Osteoblast (primary cell): ENCODE measurements at regions not wholly inside any gene's neighbourhood (a gene's known extent, or its start where the extent isn't known, plus 50 kb on each side); places are given as distances from the start of the nearest gene placed in this dataset.

Source experiments
- DNase-seq: peaks from one replicate; pipeline ENCODE4 v3.0.0; 2011; ENCODE audit warnings: low spot score, mixed read lengths; ENCODE audit not compliant: insufficient read length; ENCODE audit errors: missing footprints
- H2AFZ ChIP-seq: 2 replicates; pipeline ENCODE4 v1.6.0; 2011; ENCODE audit warnings: mild to moderate bottlenecking, low read length
- H3K27ac ChIP-seq: 2 replicates; pipeline ENCODE4 v1.5.1; 2011; ENCODE audit warnings: mild to moderate bottlenecking, low read depth, low read length, moderate library complexity
- H3K27me3 ChIP-seq: 2 replicates; pipeline ENCODE4 v1.6.0; 2012; ENCODE audit warnings: mild to moderate bottlenecking, control low read depth, inconsistent platforms, low read length, moderate library complexity; ENCODE audit not compliant: insufficient read depth
- H3K36me3 ChIP-seq: 2 replicates; pipeline ENCODE4 v1.5.1; 2011; ENCODE audit warnings: mild to moderate bottlenecking, low read length, control low read depth, moderate library complexity; ENCODE audit not compliant: insufficient read depth
- H3K4me1 ChIP-seq: 2 replicates; pipeline ENCODE4 v1.5.1; 2011; ENCODE audit warnings: mild to moderate bottlenecking, low read length, control low read depth, moderate library complexity; ENCODE audit not compliant: insufficient read depth
- H3K4me2 ChIP-seq: 2 replicates; pipeline ENCODE4 v1.6.0; 2011; ENCODE audit warnings: mild to moderate bottlenecking, low read length; ENCODE audit not compliant: insufficient read depth
- H3K4me3 ChIP-seq: fragments of 200-600 bp; sonication (generic); 3 replicates; pipeline ENCODE4 v1.5.1; 2012; ENCODE audit warnings: mild to moderate bottlenecking, low read length, inconsistent platforms; ENCODE audit not compliant: insufficient read depth
- H3K79me2 ChIP-seq: 2 replicates; pipeline ENCODE4 v1.6.0; 2012; ENCODE audit warnings: mild to moderate bottlenecking, low read length, control low read depth, inconsistent platforms; ENCODE audit not compliant: insufficient read depth
- H3K9me3 ChIP-seq: 2 replicates; pipeline ENCODE4 v1.5.1; 2011; ENCODE audit warnings: low read depth, low read length, control low read depth
- H4K20me1 ChIP-seq: 2 replicates; pipeline ENCODE4 v1.6.0; 2012; ENCODE audit warnings: mild to moderate bottlenecking, low read length, control low read depth; ENCODE audit not compliant: insufficient read depth
- TF ChIP-seq, protein P1 (sequence below): IDR thresholded peaks from 2 replicates; pipeline ENCODE4 v1.5.1; 2011; ENCODE audit warnings: mild to moderate bottlenecking, low read depth, low read length, moderate library complexity; ENCODE audit errors: extremely low read depth

DNA sequence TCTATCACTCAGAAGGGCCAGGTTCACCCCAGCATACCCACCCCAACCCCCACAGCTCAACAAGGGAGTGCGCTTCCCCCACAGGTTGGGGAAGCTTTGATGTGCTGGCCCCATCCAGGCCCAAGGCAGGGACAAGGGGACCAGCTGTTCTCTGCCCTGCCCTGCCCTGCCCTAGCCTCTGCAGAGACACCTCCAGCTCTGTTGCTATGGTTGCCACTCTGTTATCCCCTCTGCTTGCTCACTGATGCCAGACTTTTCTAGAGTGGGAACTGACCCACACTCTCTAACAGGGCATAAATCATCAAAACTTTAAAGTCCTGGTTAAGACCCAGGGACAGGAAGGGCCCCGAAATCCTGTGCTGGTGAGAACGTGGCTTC, 50.4 kb upstream of the ENPP7 start:
- Histone ChIP-seq H4K20me1 (no peaks in the 10 kb centered on the region), H3K9me3 (no peaks in the 10 kb centered on the region), H2AFZ (no peak overlapping the region), H3K4me3 (no peak overlapping the region), H3K27ac (no peak overlapping the region), H3K4me1 (no peaks in the 10 kb centered on the region), H3K36me3 (no peaks in the 10 kb centered on the region), H3K4me2 (no peak overlapping the region), H3K79me2 (no peaks in the 10 kb centered on the region), H3K27me3 (peaks cover 8% of the 10 kb centered on the region)
- peak; percentile 72 for DNase-seq
- TF ChIP-seq, protein P1, sequence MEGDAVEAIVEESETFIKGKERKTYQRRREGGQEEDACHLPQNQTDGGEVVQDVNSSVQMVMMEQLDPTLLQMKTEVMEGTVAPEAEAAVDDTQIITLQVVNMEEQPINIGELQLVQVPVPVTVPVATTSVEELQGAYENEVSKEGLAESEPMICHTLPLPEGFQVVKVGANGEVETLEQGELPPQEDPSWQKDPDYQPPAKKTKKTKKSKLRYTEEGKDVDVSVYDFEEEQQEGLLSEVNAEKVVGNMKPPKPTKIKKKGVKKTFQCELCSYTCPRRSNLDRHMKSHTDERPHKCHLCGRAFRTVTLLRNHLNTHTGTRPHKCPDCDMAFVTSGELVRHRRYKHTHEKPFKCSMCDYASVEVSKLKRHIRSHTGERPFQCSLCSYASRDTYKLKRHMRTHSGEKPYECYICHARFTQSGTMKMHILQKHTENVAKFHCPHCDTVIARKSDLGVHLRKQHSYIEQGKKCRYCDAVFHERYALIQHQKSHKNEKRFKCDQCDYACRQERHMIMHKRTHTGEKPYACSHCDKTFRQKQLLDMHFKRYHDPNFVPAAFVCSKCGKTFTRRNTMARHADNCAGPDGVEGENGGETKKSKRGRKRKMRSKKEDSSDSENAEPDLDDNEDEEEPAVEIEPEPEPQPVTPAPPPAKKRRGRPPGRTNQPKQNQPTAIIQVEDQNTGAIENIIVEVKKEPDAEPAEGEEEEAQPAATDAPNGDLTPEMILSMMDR = no peak

DNA sequence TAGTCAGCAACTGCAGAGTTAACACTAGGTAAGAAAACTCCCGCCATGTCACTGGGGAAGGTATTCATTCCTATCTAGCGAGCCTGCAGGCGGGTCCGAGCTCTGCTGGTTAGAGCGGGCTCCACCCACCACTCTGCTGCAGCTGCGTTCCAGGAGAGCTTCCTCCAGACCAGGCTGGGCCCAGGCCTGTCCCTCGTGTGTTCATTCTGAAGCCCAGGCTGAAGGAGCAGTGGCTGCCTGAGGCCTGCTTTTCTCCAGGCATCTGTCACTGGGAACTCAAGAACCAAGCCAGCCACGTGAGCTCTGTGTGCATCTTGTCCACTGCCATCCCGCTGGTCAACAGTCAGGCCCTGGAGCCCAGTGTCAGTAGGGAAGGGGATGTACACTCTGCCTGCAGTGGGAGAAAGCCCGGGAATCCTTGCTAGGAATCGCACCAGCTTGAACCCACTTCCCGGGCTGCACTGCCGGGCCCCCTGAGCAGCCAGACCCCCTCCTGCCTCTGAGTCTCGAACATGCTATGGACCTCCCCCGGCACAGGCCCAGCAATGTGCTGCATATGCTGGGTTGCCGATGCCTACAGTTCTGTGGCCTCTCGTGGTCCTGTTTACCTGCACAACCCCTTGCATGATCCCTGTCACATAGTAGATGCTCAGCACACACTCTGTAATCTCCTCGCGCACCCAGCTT, 51.0 kb upstream of the ENPP7 start:
- no peak overlapping the region for H3K4me2 ChIP-seq
- H3K4me1 ChIP-seq = no peaks in the 10 kb centered on the region

DNA sequence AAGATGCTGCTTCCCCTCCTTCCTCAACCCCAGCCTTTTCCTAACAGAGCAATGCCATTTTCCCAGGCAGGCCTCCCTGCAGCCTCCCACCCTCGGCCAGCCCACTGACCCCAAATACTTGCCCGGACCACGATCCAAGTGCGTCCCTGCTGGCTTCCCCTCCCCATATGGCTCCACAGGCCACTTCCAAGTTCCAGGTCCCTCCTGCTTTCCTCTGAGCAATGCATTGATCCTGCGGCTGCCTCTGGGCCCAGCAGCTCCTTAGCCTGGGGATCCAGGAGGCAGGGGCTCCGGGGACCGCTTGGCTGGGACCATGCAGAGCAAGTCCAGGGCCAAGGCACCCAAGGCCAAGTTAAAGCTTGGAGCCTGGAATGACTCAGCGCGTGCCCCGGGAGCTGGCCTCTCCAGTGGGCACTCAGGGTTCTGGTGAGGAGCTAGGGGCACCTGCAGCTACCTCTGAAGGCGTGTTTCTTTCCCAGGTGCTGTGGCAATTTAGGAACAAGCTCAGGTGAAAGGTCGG, 51.9 kb upstream of the ENPP7 start:
- Histone ChIP-seq H4K20me1 (no peaks in the 10 kb centered on the region), H3K4me3 (no peak overlapping the region)
- peak; percentile 46 for DNase-seq

More for the DNA sequence above, 51.0 kb upstream of the ENPP7 start:
- TF ChIP-seq, protein P1 = no peak
- H4K20me1 ChIP-seq = no peaks in the 10 kb centered on the region
- no peak overlapping the region for H3K4me3 ChIP-seq
- no peak overlapping the region for H3K27ac ChIP-seq
- H3K79me2 ChIP-seq = no peaks in the 10 kb centered on the region
- H2AFZ ChIP-seq = no peak overlapping the region
- DNase-seq = peak; percentile 50
- no peaks in the 10 kb centered on the region for H3K9me3 ChIP-seq
- no peaks in the 10 kb centered on the region for H3K36me3 ChIP-seq
- peaks cover 8% of the 10 kb centered on the region for H3K27me3 ChIP-seq

DNA sequence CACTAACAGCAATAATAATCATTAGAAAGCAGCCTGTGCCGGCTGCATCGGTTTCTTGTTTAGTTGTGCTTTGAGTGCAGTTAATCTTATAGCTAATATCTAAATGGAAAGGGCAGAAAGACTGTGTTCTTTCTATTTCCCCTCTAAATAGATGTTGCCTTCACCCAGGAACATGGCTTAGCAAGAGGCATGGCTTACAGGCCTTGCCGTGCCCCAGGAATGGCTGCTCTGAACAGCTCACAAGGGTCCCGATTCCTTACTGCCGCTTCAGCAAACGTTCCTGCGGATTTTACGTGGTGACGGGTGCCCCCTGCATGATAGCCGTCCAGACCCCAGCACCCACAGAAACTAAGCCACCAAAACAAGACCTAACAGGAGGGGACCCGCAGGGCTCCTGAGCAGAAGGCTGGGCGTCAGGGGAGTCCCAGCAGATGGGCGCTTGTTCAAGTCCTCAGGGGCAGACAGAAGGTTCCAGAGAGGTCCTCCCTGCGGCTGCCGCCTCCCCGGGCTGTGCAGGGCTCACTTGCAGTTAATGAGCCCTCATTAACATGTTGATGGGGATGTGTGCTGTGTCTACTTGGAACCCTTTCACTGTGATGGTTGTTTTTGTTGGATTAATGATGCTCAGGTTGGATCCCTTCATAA, 52.5 kb upstream of the ENPP7 start:
- peaks cover 5% of the 10 kb centered on the region for H3K27me3 ChIP-seq
- H3K9me3 ChIP-seq = no peaks in the 10 kb centered on the region
- no peaks in the 10 kb centered on the region for H3K79me2 ChIP-seq
- H4K20me1 ChIP-seq = no peaks in the 10 kb centered on the region
- no peaks in the 10 kb centered on the region for H3K36me3 ChIP-seq
- no peak overlapping the region for H3K4me2 ChIP-seq
- TF ChIP-seq, protein P1 = no peak
- no peak overlapping the region for H3K27ac ChIP-seq
- DNase-seq = peak; percentile 84
- no peak overlapping the region for H3K4me3 ChIP-seq
- no peaks in the 10 kb centered on the region for H3K4me1 ChIP-seq
- H2AFZ ChIP-seq = no peak overlapping the region

More for the DNA sequence above, 51.9 kb upstream of the ENPP7 start:
- TF ChIP-seq, protein P1 = no peak
- peaks cover 8% of the 10 kb centered on the region for H3K27me3 ChIP-seq
- H3K27ac ChIP-seq = no peak overlapping the region
- H2AFZ ChIP-seq = no peak overlapping the region
- no peaks in the 10 kb centered on the region for H3K79me2 ChIP-seq
- no peaks in the 10 kb centered on the region for H3K9me3 ChIP-seq
- no peak overlapping the region for H3K4me2 ChIP-seq
- H3K36me3 ChIP-seq = no peaks in the 10 kb centered on the region
- H3K4me1 ChIP-seq = no peaks in the 10 kb centered on the region
